Thymus (tissue), 11 donors: ENCODE measurements at regions not wholly inside any gene's neighbourhood (a gene's known extent, or its start where the extent isn't known, plus 50 kb on each side); places are given as distances from the start of the nearest gene placed in this dataset.

ENCODE experiments used
- DNase-seq, 9 donors: peaks; one replicate each; pipeline ENCODE4 v3.0.0-alpha.2; 2013; ENCODE audit warnings: low spot score in 9 of 9, low read depth in 6 of 9, missing footprints in 1 of 9
- H3K27ac ChIP-seq, 2 donors: one replicate each; pipeline ENCODE4 v1.5.1; 2013; ENCODE audit warnings: control low read depth in 1 of 2, low read depth in 1 of 2, low read length in 1 of 2, mild to moderate bottlenecking in 1 of 2, moderate library complexity in 1 of 2
- H3K27me3 ChIP-seq, 2 donors: one replicate each; pipeline ENCODE4 v1.5.1; 2013; ENCODE audit warnings: low read length in 1 of 2; ENCODE audit not compliant: control insufficient read depth in 2 of 2, insufficient read depth in 1 of 2
- H3K36me3 ChIP-seq, 2 donors: one replicate each; pipeline ENCODE4 v1.5.1; 2013; ENCODE audit warnings: low read length in 1 of 2, mild to moderate bottlenecking in 1 of 2, moderate library complexity in 1 of 2; ENCODE audit not compliant: control insufficient read depth in 2 of 2, insufficient read depth in 2 of 2
- H3K4me1 ChIP-seq, 2 donors: one replicate each; pipeline ENCODE4 v1.5.1; 2013; ENCODE audit warnings: low read length in 2 of 2; ENCODE audit not compliant: control insufficient read depth in 2 of 2, insufficient read depth in 2 of 2
- H3K4me3 ChIP-seq, 2 donors: one replicate each; pipeline ENCODE4 v1.5.1; 2013; ENCODE audit warnings: low read length in 2 of 2, control low read depth in 1 of 2, mild to moderate bottlenecking in 1 of 2
- H3K9me3 ChIP-seq, 2 donors: one replicate each; pipeline ENCODE4 v1.5.1; 2013; ENCODE audit warnings: low read length in 1 of 2, mild to moderate bottlenecking in 1 of 2; ENCODE audit not compliant: control insufficient read depth in 2 of 2, insufficient read depth in 1 of 2
- WGBS: extraction: QIAGEN DNeasy Blood & Tissue Kit; methylation state at CpG from one replicate; pipeline ENCODE4 v1.1.7; 2013; 5-methylcytosine and 5-hydroxymethylcytosine counted together
- donor health status: healthy.

- whole genome bisulfite sequencing = 70% methylated on average over 1 of the region's 1 CpG
Observed at GRCh38 chr4:124915073-124915472, 202.5 kb upstream of the ANKRD50 start.

GRCh38 chr4:124913237-124913636 lies 200.7 kb upstream of the ANKRD50 start:
- H3K27me3 ChIP-seq = no peaks in the 10 kb centered on the region
- no peaks in the 10 kb centered on the region for H3K36me3 ChIP-seq
- no peak for DNase-seq
- no peaks in the 10 kb centered on the region for H3K4me1 ChIP-seq
- no peak overlapping the region for H3K27ac ChIP-seq
- WGBS = 87% methylated on average over 1 of the region's 1 CpG
- no peak overlapping the region for H3K4me3 ChIP-seq
- peaks cover 0 to 7% of the 10 kb centered on the region in 2 donors for H3K9me3 ChIP-seq

More at GRCh38 chr4:124915073-124915472, 202.5 kb upstream of the ANKRD50 start:
- DNase-seq = no peak
- no peaks in the 10 kb centered on the region for H3K27me3 ChIP-seq
- no peaks in the 10 kb centered on the region for H3K36me3 ChIP-seq
- no peak overlapping the region for H3K27ac ChIP-seq
- H3K9me3 ChIP-seq = peaks cover 0 to 7% of the 10 kb centered on the region in 2 donors
- no peak overlapping the region for H3K4me3 ChIP-seq
- no peaks in the 10 kb centered on the region for H3K4me1 ChIP-seq

- Histone ChIP-seq H3K36me3 (no peaks in the 10 kb centered on the region), H3K27ac (no peak overlapping the region), H3K27me3 (no peaks in the 10 kb centered on the region), H3K9me3 (peaks cover 0 to 7% of the 10 kb centered on the region in 2 donors), H3K4me1 (no peaks in the 10 kb centered on the region), H3K4me3 (no peak overlapping the region)
- DNase-seq = no peak
Observed at GRCh38 chr4:124910327-124910726, 197.8 kb upstream of the ANKRD50 start.

- Histone ChIP-seq H3K9me3 (no peaks in the 10 kb centered on the region), H3K27ac (no peak overlapping the region), H3K36me3 (no peaks in the 10 kb centered on the region), H3K27me3 (no peaks in the 10 kb centered on the region), H3K4me1 (no peaks in the 10 kb centered on the region), H3K4me3 (no peak overlapping the region)
- WGBS = 95% methylated on average over 3 of the region's 3 CpGs
- no peak for DNase-seq
Observed at GRCh38 chr4:124907881-124908280, 195.3 kb upstream of the ANKRD50 start.

- Histone ChIP-seq H3K4me3 (no peak overlapping the region), H3K36me3 (no peaks in the 10 kb centered on the region), H3K27me3 (no peaks in the 10 kb centered on the region), H3K9me3 (no peaks in the 10 kb centered on the region), H3K27ac (no peak overlapping the region), H3K4me1 (no peaks in the 10 kb centered on the region)
- DNase-seq = no peak
- WGBS = 68% methylated on average over 4 of the region's 4 CpGs
Observed at GRCh38 chr4:124905441-124905840, 192.9 kb upstream of the ANKRD50 start.

- DNase-seq = no peak
- H3K27ac ChIP-seq = no peak overlapping the region
Observed at GRCh38 chr4:124904723-124905388, 192.3 kb upstream of the ANKRD50 start.

GRCh38 chr4:124903995-124904722 lies 191.6 kb upstream of the ANKRD50 start:
- 73% methylated on average over 6 of the region's 6 CpGs for WGBS
- no peaks in the 10 kb centered on the region for H3K4me1 ChIP-seq
- H3K9me3 ChIP-seq = no peaks in the 10 kb centered on the region
- no peaks in the 10 kb centered on the region for H3K27me3 ChIP-seq
- no peak overlapping the region for H3K4me3 ChIP-seq
- H3K27ac ChIP-seq = no peak overlapping the region
- no peak for DNase-seq
- H3K36me3 ChIP-seq = no peaks in the 10 kb centered on the region

More at GRCh38 chr4:124904723-124905388, 192.3 kb upstream of the ANKRD50 start:
- no peaks in the 10 kb centered on the region for H3K9me3 ChIP-seq
- H3K36me3 ChIP-seq = no peaks in the 10 kb centered on the region
- no peak overlapping the region for H3K4me3 ChIP-seq
- no peaks in the 10 kb centered on the region for H3K27me3 ChIP-seq
- H3K4me1 ChIP-seq = no peaks in the 10 kb centered on the region

GRCh38 chr4:124902001-124902515 lies 189.5 kb upstream of the ANKRD50 start:
- Histone ChIP-seq H3K36me3 (no peaks in the 10 kb centered on the region), H3K27ac (no peak overlapping the region), H3K27me3 (no peaks in the 10 kb centered on the region), H3K9me3 (no peaks in the 10 kb centered on the region), H3K4me3 (no peak overlapping the region), H3K4me1 (no peaks in the 10 kb centered on the region)
- 70% methylated on average over 1 of the region's 1 CpG for WGBS
- no peak for DNase-seq

- Histone ChIP-seq H3K27ac (no peak overlapping the region), H3K36me3 (no peaks in the 10 kb centered on the region), H3K9me3 (peaks cover 0 to 1% of the 10 kb centered on the region in 2 donors), H3K27me3 (no peaks in the 10 kb centered on the region), H3K4me3 (no peak overlapping the region), H3K4me1 (no peaks in the 10 kb centered on the region)
- no peak for DNase-seq
- WGBS = 89% methylated on average over 5 of the region's 5 CpGs
Observed at GRCh38 chr4:124899997-124900396, 187.5 kb upstream of the ANKRD50 start.
